Erythroblast (primary cell): ENCODE measurements at regions not wholly inside any gene's neighbourhood (a gene's known extent, or its start where the extent isn't known, plus 50 kb on each side); places are given as distances from the start of the nearest gene placed in this dataset.

Source experiments
- DNase-seq, 2 experiments: peaks; one replicate each; lab custom pipeline; 2025; lab: John Stamatoyannopoulos, UW
- GATA1 ChIP-seq: IDR thresholded peaks from 2 replicates; pipeline ENCODE4 v1.6.1; 2011; ENCODE audit warnings: low read depth, mild to moderate bottlenecking, control low read depth, low read length, moderate library complexity
- POLR2A ChIP-seq: IDR thresholded peaks from 2 replicates; pipeline ENCODE4 v1.6.1; 2011; ENCODE audit warnings: mild to moderate bottlenecking, low read length

DNA sequence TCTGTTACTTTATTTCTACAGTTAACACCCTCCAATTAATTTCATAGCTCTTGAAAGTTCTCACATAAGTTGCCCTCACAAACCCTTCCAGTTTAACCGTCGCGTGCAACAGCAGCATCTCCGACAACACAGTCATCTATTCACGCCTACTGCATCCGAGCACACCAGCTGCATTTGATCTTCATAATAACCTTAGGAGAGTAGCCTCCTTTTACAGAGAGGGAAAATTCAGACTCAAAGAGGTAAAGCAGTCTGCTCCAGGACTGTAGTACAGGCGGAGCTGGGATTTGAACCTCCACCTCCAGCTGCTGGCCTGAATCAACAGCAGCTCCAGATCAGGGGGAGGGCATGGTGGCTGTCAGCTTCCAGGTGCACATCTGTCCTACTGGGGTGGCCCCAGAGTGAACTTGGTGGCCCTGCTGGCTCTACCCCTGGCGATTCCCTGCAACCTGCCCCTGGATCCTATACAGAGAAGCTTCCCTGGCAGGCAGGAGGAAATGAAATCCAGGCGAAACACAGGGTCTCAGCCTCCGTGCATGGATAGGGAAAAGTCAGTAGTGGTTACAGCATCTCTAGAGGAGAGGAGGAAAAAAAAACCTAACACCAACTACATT lies 71.6 kb upstream of the UNC5A start:
- DNase-seq, result no peak
- no peak for TF ChIP-seq POLR2A
- TF ChIP-seq GATA1, result no peak

DNA sequence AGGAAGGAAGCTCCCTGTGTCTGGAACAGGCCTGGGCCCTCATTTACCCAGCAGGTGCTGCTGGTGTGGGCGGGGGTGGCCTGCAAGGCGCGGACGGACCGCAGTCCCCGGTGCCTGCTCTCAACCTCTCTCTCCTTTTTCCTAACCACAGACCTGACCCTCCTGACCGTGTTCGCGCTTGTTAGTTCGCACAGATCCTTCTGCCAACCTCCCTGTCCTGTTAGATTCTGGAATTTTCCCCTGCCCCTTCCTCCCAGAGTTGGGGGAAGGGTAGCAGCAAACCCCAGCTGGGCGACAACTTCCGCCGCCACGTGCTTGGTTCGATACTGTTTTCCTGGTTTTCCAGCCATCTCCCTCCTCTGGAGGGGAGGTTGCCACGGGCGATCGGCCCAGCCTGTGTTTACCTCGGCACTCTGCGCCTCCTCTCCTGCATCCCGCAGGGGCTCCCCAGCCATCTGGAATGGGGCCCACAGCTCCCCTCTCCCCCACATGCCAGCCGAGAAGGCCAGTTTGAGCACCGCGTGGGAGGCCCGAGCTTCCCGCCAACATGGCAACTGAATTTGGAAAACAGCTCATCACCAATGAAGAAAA lies 70.8 kb upstream of the UNC5A start:
- TF ChIP-seq POLR2A (no peak), GATA1 (no peak)
- DNase-seq, result no peak

DNA sequence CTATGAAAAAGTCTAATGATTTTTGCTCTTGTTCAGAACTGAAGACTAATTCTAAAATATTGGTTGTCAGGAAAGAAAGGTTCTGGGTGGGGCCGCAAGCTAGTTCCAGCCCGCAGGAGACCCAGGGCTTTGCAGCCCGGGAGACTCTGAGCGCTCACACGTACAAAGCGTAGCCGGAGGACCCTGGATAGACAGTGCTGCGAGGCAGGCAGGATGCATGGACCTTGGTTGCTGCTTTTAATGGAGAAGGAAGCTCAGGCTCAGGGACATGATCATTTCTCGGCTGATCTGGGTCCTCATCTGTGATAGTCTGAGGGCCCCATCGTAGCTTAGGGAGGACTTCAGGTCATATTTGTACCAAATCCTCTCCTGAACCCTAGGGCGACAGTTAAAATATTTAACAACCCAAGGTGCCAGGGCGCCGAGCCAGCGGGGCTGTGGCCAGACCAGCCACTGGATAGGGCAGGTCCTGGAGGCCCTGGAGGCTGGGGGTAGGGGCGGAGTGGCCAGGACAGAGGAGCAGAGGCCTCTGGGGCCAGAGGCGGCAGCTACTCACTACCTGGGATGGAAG lies 70.1 kb upstream of the UNC5A start:
- no peak for TF ChIP-seq GATA1
- no peak for TF ChIP-seq POLR2A
- DNase-seq, result no peak

DNA sequence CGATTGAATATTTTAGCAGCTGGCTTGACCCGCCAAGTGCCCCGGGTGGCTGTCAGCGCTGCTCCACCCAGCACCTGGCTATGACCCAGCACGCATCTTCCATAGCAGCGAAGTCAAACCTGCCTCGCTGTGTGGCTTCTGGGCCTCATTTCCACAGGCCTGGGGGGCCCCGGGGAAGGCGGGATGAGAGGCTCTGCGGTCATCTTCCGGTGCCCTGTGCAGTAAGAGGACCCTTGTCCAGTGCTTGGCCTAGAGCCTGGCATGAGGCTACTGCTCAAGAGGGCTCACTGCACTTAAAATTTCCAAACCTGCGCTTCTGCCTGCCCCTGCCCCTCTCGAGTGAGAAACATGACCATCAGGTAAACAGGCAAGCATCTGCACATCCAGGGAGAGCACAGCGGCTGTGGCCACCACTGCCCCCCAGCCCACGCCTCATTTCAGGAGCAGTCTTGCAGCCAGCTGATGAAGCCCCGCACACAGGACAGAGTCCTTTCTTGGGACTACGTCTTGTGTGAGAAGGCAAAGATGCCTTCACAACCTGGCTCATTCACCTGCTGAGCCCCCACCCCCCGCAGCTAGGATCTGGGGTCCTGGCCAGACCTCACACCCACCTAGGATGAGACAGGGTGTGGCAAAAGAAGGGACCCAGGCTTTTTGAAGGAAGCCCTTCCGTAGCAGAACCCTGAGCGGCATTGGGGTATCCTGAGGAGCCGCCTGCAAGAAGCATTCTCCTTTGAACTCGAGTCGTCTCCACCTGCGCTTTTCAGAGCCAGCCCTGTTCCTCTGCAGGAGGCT lies 69.5 kb upstream of the UNC5A start:
- DNase-seq, result no peak
- no peak for TF ChIP-seq GATA1
- no peak for TF ChIP-seq POLR2A

DNA sequence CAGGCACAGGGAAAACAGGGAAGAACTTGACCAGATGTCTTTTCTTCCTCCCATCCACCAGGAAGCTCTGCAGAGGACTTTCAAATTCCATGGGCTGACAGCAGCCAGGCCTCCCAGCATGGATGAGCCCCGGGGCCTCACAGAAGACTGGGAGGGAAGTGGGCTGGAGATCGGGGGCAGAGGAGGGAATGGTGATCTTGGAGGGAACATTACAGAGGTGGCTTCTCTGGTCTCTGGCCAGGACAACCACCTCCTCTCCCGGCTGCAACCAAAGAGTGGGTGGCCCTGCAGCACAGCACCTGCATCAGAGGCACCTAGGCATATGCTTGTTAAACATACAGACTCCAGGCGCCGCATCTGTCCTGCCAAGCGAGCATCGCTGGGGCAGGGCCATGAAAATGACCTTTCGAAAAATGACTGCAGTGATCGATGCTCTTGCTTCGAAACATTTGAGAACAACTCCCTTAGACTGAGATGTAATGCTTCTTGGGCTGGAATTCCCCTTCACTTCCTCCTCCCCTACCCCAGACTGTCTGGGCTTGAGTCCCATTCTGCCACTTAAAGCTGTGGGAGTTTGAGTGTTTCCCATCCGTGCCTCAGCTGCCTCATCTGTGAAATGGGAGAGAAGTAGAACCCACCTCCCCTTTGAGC lies 68.7 kb upstream of the UNC5A start:
- DNase-seq, result no peak
- no peak for TF ChIP-seq GATA1
- TF ChIP-seq POLR2A, result no peak

DNA sequence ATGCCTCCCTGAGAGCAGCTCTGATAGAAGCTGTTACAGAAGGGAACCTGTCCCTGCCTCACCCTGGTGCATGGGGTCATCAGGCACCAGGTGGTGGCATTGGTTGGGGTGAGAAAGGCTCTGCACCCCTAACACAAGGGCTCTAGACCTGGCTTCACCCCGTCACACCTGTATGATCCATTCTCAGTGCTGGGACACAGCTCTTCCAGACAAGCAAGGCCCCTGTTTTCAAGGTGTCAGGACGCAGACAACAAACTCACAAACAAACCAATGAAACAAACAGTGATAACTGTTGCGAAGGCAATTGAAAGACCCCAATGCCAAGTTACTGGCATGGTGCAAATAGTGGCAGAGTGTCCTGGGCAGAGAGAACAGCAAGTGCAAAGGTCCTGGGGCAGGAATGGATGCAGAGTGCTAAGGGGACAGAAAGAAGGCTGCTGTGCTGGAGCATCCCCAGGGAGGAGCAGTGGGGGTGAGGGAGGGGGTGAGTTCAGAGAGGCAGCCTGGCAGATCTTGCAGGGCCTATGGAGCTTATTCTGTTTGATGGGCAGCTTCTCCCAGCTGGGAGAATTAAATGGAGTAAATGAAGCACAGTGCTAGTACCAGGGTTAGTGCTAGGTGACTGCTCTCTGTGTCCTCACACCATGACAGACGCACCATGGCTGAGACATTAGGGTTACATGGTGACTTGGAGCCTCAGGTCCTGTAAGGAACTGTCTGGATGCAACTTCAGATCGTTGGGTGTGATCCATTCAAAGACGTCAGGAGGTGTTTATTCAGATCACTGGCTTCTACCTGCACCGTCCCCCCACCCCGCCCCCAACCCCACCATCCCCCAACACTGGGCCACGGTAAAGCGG lies 67.9 kb upstream of the UNC5A start:
- no peak for TF ChIP-seq POLR2A
- no peak for TF ChIP-seq GATA1
- DNase-seq, result no peak

DNA sequence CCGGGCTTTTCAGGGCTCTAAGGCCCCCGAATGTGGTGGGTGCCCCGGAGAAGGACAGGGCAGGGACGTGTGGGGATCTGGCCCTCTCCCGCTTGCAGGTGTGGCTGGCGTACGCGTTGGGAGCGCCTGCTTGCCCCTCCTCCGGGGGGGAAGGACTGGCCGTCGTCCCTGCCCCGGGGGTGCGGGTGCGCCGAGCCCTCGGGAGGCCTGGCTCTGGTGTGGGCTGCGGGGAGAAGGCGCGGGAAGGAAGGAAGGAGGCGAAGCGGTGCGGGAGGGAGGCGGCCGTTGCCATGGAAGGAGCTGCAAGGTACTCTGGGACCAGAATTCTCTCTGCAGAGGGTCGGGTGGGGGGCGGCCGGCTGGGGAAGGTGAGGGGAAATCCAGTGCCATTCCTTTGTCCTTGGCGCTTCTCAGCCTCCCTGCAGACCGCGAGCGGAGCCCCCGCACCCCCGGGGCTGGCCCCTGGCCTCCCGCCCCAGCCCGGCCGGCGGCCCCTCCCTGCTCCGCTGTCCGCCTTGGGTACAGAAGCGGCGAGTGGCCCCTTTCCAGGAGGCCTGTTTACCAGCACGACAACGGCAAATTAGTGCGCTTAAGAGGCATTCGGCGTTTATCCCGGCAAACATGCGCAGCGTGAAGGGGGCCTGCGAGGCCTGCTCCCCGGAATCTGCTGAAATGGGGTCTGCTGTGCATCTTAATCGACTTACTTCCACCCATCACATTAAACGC lies 67.1 kb upstream of the UNC5A start:
- DNase-seq, result no peak
- TF ChIP-seq GATA1 (no peak), POLR2A (no peak)

DNA sequence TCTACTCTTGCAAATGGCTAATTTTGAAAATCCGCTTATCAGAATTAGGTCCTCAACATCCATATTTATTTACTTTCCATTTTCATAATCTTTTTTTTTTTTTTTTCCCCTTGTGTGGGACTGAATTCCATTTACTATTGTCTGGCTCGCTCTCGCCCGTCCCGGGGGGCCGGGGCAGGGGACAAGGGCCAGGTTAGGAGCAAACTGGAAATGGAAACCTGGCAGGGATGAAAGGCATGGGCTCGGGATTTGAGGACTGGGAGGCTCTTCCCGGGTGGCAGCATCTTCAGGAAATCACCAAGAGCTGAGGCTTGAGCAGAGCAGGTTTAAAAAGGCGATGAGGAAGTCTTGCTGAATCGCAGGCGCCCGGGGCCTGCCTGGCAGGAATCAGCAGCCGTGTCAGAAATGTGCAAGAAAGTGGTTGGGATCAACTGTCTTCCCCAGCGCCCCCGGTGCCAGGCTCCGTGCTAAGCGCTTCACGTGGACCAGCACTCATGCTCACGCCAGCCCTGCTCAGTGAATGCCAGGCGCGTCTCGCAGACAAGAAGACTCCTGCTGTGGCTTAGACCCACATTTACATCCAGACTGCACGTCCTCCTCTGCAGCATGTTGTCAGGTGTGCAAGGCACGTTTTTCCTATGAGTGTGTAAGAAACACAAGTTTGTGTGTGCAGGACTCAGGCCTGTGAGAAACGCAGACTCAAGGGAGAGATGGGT lies 66.3 kb upstream of the UNC5A start:
- TF ChIP-seq GATA1 (no peak), POLR2A (no peak)
- DNase-seq, result no peak

DNA sequence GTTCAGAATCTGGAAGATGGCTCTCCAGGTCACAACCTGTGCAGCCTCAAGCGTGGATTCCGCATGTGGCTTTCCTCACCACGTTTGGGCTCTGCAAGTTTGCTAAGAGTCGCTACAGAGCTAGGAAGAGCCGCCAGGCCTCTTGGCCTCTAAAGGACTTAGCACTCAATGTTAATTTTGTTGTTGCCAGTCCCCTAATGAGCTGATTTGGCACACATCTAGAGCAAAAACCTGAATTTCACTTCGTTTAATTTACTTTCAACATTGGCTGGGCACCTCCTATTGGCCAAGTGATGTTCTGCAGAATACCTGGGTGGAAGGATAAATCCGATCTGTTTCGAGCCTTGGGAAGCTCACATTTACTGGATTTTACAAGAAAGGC lies 65.8 kb upstream of the UNC5A start:
- no peak for DNase-seq
- TF ChIP-seq POLR2A (no peak), GATA1 (no peak)

DNA sequence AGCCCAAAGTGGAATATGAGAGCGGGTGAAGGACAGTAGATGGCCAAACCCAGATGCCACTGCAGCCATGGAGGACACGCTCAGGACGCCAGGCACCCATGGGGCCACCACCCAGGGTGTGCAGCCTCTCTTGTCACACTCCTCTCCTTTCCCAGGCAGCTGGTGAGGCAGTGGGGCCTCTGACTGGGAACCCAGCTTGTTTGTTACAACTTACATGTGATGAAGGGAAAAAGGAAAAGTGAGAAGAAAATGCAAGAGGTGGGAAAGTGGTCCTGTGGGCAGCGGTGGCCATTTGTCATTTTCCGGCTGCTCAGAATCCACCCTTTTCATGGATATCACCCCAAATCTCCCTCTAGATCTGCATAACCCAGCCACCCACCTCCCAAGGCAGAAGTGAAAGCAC lies 62.7 kb upstream of the UNC5A start:
- TF ChIP-seq GATA1 (no peak), POLR2A (no peak)
- no peak for DNase-seq

DNA sequence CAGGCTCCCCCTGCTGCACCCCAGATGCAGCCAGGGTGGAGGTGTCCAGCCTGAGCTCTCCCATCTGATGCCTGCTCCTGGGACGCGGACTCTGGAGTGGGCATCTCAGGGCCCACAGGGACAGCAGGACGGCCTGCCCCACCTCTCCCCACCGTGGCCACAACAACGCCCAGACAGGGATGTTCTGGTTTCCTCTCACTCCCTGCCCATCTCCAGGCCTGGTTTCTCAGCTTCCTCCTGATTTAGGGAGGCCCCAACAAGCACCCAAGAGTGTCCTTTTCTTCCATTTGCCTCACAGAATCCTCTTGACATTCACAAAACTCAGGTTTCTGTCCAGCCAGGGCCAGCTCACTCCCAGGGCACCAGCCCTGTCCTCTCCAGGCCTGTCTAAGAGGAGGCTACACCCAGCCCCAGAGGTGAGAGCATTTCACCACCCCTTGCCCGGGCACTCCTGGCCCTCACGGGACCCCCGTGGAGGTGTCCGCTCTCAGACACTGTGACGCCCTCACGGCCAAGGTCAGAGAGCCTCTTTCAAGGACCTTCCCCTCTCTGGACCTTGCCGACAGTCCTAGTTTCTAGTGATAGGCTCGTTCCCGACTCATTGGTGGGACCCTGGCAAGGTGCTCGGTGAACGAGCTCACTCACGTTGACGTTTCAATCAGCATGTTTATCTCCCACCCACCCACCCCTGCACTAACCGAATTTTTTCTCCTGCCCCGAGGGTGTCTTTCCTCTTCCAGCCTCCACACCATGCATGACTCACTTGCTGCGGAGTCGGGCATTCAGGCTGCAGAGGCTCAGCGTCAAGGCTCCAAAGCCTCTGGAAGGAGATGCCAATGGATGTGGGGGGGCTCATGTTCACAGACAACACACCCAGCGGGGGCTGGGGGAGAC lies 62.0 kb upstream of the UNC5A start:
- no peak for DNase-seq
- no peak for TF ChIP-seq POLR2A
